ENCODE measurements at regions not wholly inside any gene's neighbourhood (a gene's known extent, or its start where the extent isn't known, plus 50 kb on each side); places are given as distances from the start of the nearest gene placed in this dataset.

GRCh38 chr9:1948541-1948940 is 66.6 kb upstream of the SMARCA2 start:
- no peaks in the 10 kb centered on the region for H3K27me3 ChIP-seq
- H3K4me3 ChIP-seq = no peak overlapping the region
- no peak overlapping the region for H3K27ac ChIP-seq
- no peaks in the 10 kb centered on the region for H3K9me3 ChIP-seq (replicated peaks in 1 of 11)
- H3K9ac ChIP-seq = no peak overlapping the region
- TF ChIP-seq Cebpa-rat (IDR thresholded peaks at IDR 0.05) = no peak
- no peaks in the 10 kb centered on the region for H4K20me1 ChIP-seq
- H3K4me1 ChIP-seq = no peaks in the 10 kb centered on the region
- H3K36me3 ChIP-seq = no peaks in the 10 kb centered on the region
- no peak overlapping the region for H3K4me2 ChIP-seq

DNA sequence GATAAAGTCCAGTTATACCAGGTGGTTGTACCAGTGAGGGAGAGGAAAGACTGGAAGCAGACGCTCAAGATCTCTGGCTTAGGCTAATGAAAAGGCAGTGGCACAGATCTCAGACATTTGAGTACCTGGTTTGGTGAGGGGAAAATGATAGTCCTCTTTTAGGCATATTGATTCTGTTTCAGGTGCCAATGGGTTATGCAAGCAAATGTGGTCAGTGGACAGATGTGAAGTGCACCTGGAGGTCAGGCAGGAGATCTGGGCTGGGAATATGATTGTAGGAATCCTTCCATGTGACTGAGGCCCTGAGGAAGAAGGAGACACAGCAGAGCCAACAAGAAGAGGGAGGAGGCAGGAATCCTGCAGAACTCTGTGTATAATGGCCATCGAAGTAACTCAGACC is 63.7 kb upstream of the SMARCA2 start:
- no peak overlapping the region for H3K4me2 ChIP-seq
- H3K9ac ChIP-seq = no peak overlapping the region
- no peaks in the 10 kb centered on the region for H4K20me1 ChIP-seq
- H3K9me3 ChIP-seq (replicated peaks in 1 of 11) = no peaks in the 10 kb centered on the region
- TF ChIP-seq Cebpa-rat (IDR thresholded peaks at IDR 0.05) = no peak
- H3K27ac ChIP-seq = no peak overlapping the region
- no peaks in the 10 kb centered on the region for H3K27me3 ChIP-seq
- no peaks in the 10 kb centered on the region for H3K36me3 ChIP-seq
- H3K4me1 ChIP-seq = no peaks in the 10 kb centered on the region
- H3K4me3 ChIP-seq = no peak overlapping the region

DNA sequence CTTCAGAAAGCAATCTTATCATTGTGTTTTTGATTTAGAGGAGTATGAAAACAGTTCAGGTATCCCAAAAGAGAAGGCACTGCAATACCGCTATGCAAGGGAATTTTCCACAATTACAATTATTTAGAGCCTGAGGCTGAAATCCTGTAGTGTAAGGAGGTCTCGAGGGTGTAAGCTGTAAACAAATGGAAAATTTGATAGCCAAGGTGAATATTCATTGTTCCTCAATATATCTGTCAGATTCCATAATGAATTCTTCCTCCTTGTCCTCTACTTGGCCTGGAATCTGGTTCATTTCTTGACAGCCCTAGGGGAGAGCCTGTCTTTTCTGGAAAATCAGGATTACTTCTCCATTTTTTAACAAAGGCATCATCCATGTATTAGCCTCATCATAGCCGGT is 63.1 kb upstream of the SMARCA2 start:
- no peak overlapping the region for H3K4me2 ChIP-seq
- H3K36me3 ChIP-seq = no peaks in the 10 kb centered on the region
- H3K27me3 ChIP-seq = no peaks in the 10 kb centered on the region
- H3K9me3 ChIP-seq (replicated peaks in 1 of 11) = no peaks in the 10 kb centered on the region
- H3K4me3 ChIP-seq = no peak overlapping the region
- H3K9ac ChIP-seq = no peak overlapping the region
- TF ChIP-seq Cebpa-rat (IDR thresholded peaks at IDR 0.05) = no peak
- no peak overlapping the region for H3K27ac ChIP-seq
- no peaks in the 10 kb centered on the region for H3K4me1 ChIP-seq
- H4K20me1 ChIP-seq = no peaks in the 10 kb centered on the region

DNA sequence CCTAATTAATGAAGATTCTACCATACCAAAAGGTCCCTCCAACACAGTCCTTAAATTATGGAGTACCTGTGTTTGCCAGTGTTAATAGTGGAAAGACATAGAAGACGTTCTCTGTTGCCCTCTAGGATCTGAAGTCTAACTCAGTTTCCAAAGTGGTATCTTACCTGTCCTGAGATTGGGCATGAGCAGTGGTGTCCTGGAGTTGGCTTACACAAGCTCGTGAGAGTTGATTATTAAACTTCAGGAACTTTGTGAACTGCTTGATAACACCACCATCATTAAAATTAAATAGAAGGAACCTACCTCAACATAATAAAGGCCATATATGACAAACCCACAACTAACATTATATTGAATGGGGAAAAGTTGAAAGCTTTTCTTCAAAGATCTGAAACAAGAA is 60.9 kb upstream of the SMARCA2 start:
- Histone ChIP-seq H3K9me3 (replicated peaks in 1 of 11) (no peaks in the 10 kb centered on the region), H3K36me3 (no peaks in the 10 kb centered on the region), H3K9ac (no peak overlapping the region), H3K27me3 (no peaks in the 10 kb centered on the region), H3K4me1 (no peaks in the 10 kb centered on the region), H4K20me1 (no peaks in the 10 kb centered on the region), H3K27ac (no peak overlapping the region), H3K4me3 (no peak overlapping the region), H3K4me2 (no peak overlapping the region)
- no peak for TF ChIP-seq Cebpa-rat (IDR thresholded peaks at IDR 0.05)

DNA sequence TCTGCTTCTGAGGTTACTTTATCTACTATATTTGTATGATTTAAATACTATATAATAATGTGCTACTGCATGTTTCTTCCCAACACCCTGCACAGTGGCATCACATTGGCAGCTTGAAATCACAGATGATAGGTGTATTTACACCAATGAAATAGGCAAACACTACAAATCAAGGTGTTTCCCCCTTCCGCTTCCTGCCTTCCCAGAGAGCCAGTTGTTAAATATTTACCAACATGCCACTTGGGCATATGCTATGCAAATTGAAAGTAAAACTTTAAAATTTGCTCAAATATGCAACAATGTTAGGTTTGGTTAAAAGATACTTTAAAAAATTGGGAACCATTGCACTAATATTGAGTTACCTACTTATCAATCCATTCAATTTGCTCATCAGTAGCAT is 58.2 kb upstream of the SMARCA2 start:
- Histone ChIP-seq H4K20me1 (no peaks in the 10 kb centered on the region), H3K36me3 (no peaks in the 10 kb centered on the region), H3K9ac (no peak overlapping the region), H3K27me3 (no peaks in the 10 kb centered on the region), H3K27ac (no peak overlapping the region), H3K4me1 (no peaks in the 10 kb centered on the region), H3K9me3 (replicated peaks in 1 of 11) (no peaks in the 10 kb centered on the region), H3K4me3 (no peak overlapping the region), H3K4me2 (no peak overlapping the region)
- no peak for TF ChIP-seq Cebpa-rat (IDR thresholded peaks at IDR 0.05)

GRCh38 chr9:1957856-1958255 is 57.3 kb upstream of the SMARCA2 start:
- Histone ChIP-seq H4K20me1 (no peaks in the 10 kb centered on the region), H3K4me3 (no peak overlapping the region), H3K9me3 (replicated peaks in 1 of 11) (no peaks in the 10 kb centered on the region), H3K27ac (no peak overlapping the region), H3K4me1 (no peaks in the 10 kb centered on the region), H3K9ac (no peak overlapping the region), H3K4me2 (no peak overlapping the region), H3K27me3 (no peaks in the 10 kb centered on the region), H3K36me3 (no peaks in the 10 kb centered on the region)
- TF ChIP-seq Cebpa-rat (IDR thresholded peaks at IDR 0.05) = no peak

GRCh38 chr9:1959371-1959770 is 55.8 kb upstream of the SMARCA2 start:
- Histone ChIP-seq H3K9me3 (replicated peaks in 1 of 11) (no peaks in the 10 kb centered on the region), H3K27ac (no peak overlapping the region)
- no peak for TF ChIP-seq Cebpa-rat (IDR thresholded peaks at IDR 0.05)

DNA sequence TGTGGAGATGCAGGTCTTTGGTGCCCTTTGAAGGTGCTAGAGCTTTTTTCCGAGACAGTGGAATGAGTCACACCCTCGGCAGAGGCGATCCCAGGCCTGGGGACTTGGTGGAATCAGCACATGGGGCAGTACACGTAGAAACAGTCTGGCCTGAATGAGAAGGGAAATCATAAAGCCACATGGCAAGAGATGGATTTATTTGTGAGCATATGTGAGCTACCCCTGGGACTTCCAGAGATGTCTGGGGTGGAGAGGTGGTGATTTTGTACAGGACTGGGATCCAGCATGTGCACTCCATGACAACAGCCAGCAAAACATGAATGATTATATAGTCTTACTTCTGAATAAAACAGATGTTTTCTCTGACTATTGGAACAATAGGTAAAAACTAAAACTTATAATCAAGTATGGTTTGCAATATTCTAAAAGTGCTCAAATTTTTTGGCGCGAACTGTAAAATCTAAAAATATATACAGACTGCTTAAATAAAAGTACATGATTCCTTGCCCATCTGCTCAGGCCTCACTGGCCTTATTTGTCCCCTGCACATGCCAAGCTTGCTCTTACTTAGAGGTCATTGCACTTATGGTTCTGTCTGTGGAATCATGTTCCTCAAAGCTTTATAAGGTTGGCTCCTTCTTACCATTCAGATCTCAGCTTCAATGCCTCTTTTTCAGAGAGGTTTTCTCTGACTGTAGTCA is 54.7 kb upstream of the SMARCA2 start:
- Histone ChIP-seq H3K9ac (no peak overlapping the region), H3K4me1 (no peaks in the 10 kb centered on the region), H3K9me3 (replicated peaks in 1 of 11) (no peaks in the 10 kb centered on the region), H3K36me3 (no peaks in the 10 kb centered on the region), H3K27ac (no peak overlapping the region), H3K27me3 (no peaks in the 10 kb centered on the region), H3K4me2 (no peak overlapping the region), H4K20me1 (no peaks in the 10 kb centered on the region), H3K4me3 (no peak overlapping the region)
- TF ChIP-seq Cebpa-rat (IDR thresholded peaks at IDR 0.05) = no peak

More at GRCh38 chr9:1959371-1959770, 55.8 kb upstream of the SMARCA2 start:
- Histone ChIP-seq H3K36me3 (no peaks in the 10 kb centered on the region), H3K4me1 (no peaks in the 10 kb centered on the region), H3K9ac (no peak overlapping the region), H4K20me1 (no peaks in the 10 kb centered on the region), H3K4me3 (no peak overlapping the region), H3K4me2 (no peak overlapping the region), H3K27me3 (no peaks in the 10 kb centered on the region)

- Histone ChIP-seq H3K27ac (no peak overlapping the region), H3K4me2 (no peak overlapping the region), H3K36me3 (no peaks in the 10 kb centered on the region), H3K9ac (no peak overlapping the region), H3K9me3 (replicated peaks in 1 of 11) (no peaks in the 10 kb centered on the region), H3K4me1 (no peaks in the 10 kb centered on the region), H3K4me3 (no peak overlapping the region), H4K20me1 (no peaks in the 10 kb centered on the region), H3K27me3 (no peaks in the 10 kb centered on the region)
- TF ChIP-seq Cebpa-rat (IDR thresholded peaks at IDR 0.05) = no peak
Measured at GRCh38 chr9:1962122-1962521, 53.0 kb upstream of the SMARCA2 start.

DNA sequence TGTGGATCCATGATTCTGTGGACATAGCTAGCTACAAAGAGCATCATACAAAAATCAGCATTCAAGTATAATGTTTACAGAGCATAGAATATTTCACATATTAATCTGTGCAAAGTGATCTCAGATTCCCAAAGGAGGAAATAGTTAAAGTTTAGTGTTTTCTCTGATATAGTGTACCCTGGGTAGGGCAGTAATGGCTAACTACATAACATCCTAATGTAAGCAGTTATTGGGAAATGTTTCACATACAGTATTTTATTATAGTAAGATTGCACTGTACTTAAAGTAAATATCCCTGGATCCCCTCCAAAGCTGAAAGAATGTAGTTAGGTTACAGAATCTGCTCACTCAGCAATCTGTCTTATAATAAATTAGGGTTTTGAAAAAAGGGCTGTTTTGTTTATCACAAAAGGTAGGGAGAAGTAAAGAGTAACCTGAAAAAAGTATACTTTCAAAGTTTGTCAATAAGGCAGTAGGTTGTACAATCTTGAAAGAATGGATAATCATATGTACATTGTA is 52.5 kb upstream of the SMARCA2 start:
- Histone ChIP-seq H3K9ac (no peak overlapping the region), H3K27ac (no peak overlapping the region), H4K20me1 (no peaks in the 10 kb centered on the region), H3K27me3 (no peaks in the 10 kb centered on the region), H3K4me1 (no peaks in the 10 kb centered on the region), H3K4me2 (no peak overlapping the region), H3K4me3 (no peak overlapping the region), H3K36me3 (no peaks in the 10 kb centered on the region), H3K9me3 (replicated peaks in 1 of 11) (no peaks in the 10 kb centered on the region)
- no peak for TF ChIP-seq Cebpa-rat (IDR thresholded peaks at IDR 0.05)
